Hepatocyte (in vitro differentiated cells): ENCODE measurements at regions not wholly inside any gene's neighbourhood (a gene's known extent, or its start where the extent isn't known, plus 50 kb on each side); places are given as distances from the start of the nearest gene placed in this dataset.

Experiments
- DNase-seq: peaks from one replicate; pipeline ENCODE4 v3.0.0-alpha.2; 2016; ENCODE audit warnings: low spot score
- H2AFZ ChIP-seq: fragments of 200-600 bp; sonication (generic); 2 replicates; pipeline ENCODE4 v1.6.0; 2016; ENCODE audit warnings: antibody characterized with exemption, mild to moderate bottlenecking
- H3K27ac ChIP-seq: fragments of 200-600 bp; sonication (generic); 2 replicates; pipeline ENCODE4 v1.5.1; 2016; ENCODE audit warnings: mild to moderate bottlenecking
- H3K27me3 ChIP-seq: fragments of 200-600 bp; sonication (generic); 2 replicates; pipeline ENCODE4 v1.6.1; 2016
- H3K36me3 ChIP-seq: fragments of 200-600 bp; sonication (generic); replicated peaks from 2 replicates; pipeline ENCODE4 v1.5.1; 2016; ENCODE audit warnings: low read depth; ENCODE audit not compliant: insufficient read depth
- H3K4me1 ChIP-seq: fragments of 200-600 bp; sonication (generic); 2 replicates; pipeline ENCODE4 v1.5.1; 2016; ENCODE audit warnings: mild to moderate bottlenecking, moderate library complexity; ENCODE audit not compliant: insufficient read depth
- H3K4me2 ChIP-seq: fragments of 200-600 bp; sonication (generic); 2 replicates; pipeline ENCODE4 v1.6.0; 2016
- H3K4me3 ChIP-seq: fragments of 200-600 bp; sonication (generic); 2 replicates; pipeline ENCODE4 v1.5.1; 2016; ENCODE audit warnings: mild to moderate bottlenecking
- H3K79me2 ChIP-seq: fragments of 200-600 bp; sonication (generic); 2 replicates; pipeline ENCODE4 v1.6.0; 2017; ENCODE audit warnings: mild to moderate bottlenecking
- H3K9me2 ChIP-seq: fragments of 200-600 bp; sonication (generic); replicated peaks from 2 replicates; pipeline ENCODE4 v1.6.0; 2017; ENCODE audit warnings: mild to moderate bottlenecking; ENCODE audit not compliant: insufficient read depth
- H3K9me3 ChIP-seq: fragments of 200-600 bp; sonication (generic); 2 replicates; pipeline ENCODE4 v1.5.1; 2016; ENCODE audit warnings: low read depth, mild to moderate bottlenecking
- H4K20me1 ChIP-seq: fragments of 200-600 bp; sonication (generic); 2 replicates; pipeline ENCODE4 v1.6.0; 2016; ENCODE audit warnings: mild to moderate bottlenecking; ENCODE audit not compliant: insufficient read depth, poor library complexity, severe bottlenecking
- CTCF ChIP-seq: fragments of 200-600 bp; sonication (generic); IDR thresholded peaks from 2 replicates; pipeline ENCODE4 v1.5.1; 2016; ENCODE audit warnings: antibody characterized with exemption, mild to moderate bottlenecking; ENCODE audit not compliant: poor library complexity
- EZH2 ChIP-seq: fragments of 200-600 bp; sonication (generic); IDR thresholded peaks from 2 replicates; pipeline ENCODE4 v1.6.1; 2016; ENCODE audit warnings: antibody characterized with exemption, mild to moderate bottlenecking, borderline replicate concordance
- EZH2phosphoT487 ChIP-seq: fragments of 200-600 bp; sonication (generic); IDR thresholded peaks from one replicate; pipeline ENCODE4 v1.6.1; 2018; ENCODE audit warnings: antibody characterized with exemption, mild to moderate bottlenecking, low read depth, moderate library complexity; ENCODE audit not compliant: unreplicated experiment, severe bottlenecking
- WGBS: methylation state at CpG from one replicate; pipeline ENCODE4 v1.1.6; 2016; ENCODE audit warnings: low lambda C conversion rate; ENCODE audit errors: missing lambda C conversion rate; 5-methylcytosine and 5-hydroxymethylcytosine counted together

GRCh38 chr1:187257476-187257875 lies 428.7 kb downstream of the PLA2G4A start:
- Histone ChIP-seq H3K27ac (no peak overlapping the region), H2AFZ (no peak overlapping the region), H3K4me1 (no peaks in the 10 kb centered on the region), H4K20me1 (no peaks in the 10 kb centered on the region), H3K4me3 (no peak overlapping the region), H3K4me2 (no peak overlapping the region), H3K79me2 (no peaks in the 10 kb centered on the region), H3K27me3 (no peaks in the 10 kb centered on the region), H3K36me3 (no peaks in the 10 kb centered on the region), H3K9me2 (no peaks in the 10 kb centered on the region), H3K9me3 (no peaks in the 10 kb centered on the region)
- 66% methylated on average over 3 of the region's 3 CpGs for WGBS
- TF ChIP-seq CTCF (no peak), EZH2 (no peak), EZH2phosphoT487 (no peak)
- DNase-seq = no peak

- Histone ChIP-seq H3K9me3 (no peaks in the 10 kb centered on the region), H2AFZ (no peak overlapping the region), H3K4me2 (no peak overlapping the region), H3K36me3 (no peaks in the 10 kb centered on the region), H3K9me2 (no peaks in the 10 kb centered on the region), H3K4me1 (no peaks in the 10 kb centered on the region), H3K79me2 (no peaks in the 10 kb centered on the region), H3K27me3 (no peaks in the 10 kb centered on the region), H3K4me3 (no peak overlapping the region), H3K27ac (no peak overlapping the region), H4K20me1 (no peaks in the 10 kb centered on the region)
- 43% methylated on average over 3 of the region's 3 CpGs for WGBS
- DNase-seq = no peak
- TF ChIP-seq EZH2phosphoT487 (no peak), EZH2 (no peak), CTCF (no peak)
Observed at GRCh38 chr1:187261637-187262036, 432.9 kb downstream of the PLA2G4A start.

- H3K9me3 ChIP-seq = no peaks in the 10 kb centered on the region
- H3K4me3 ChIP-seq = no peak overlapping the region
- H3K27ac ChIP-seq = no peak overlapping the region
- no peaks in the 10 kb centered on the region for H3K9me2 ChIP-seq
- no peaks in the 10 kb centered on the region for H3K27me3 ChIP-seq
- no peak for DNase-seq
- H3K4me2 ChIP-seq = no peak overlapping the region
- no peaks in the 10 kb centered on the region for H3K4me1 ChIP-seq
- H3K36me3 ChIP-seq = no peaks in the 10 kb centered on the region
- no peak overlapping the region for H2AFZ ChIP-seq
- TF ChIP-seq EZH2 (no peak), CTCF (no peak), EZH2phosphoT487 (no peak)
- H3K79me2 ChIP-seq = no peaks in the 10 kb centered on the region
- H4K20me1 ChIP-seq = no peaks in the 10 kb centered on the region
- WGBS = 66% methylated on average over 2 of the region's 2 CpGs
Observed at GRCh38 chr1:187262731-187263130, 434.0 kb downstream of the PLA2G4A start.
